ENCODE measurements at regions not wholly inside any gene's neighbourhood (a gene's known extent, or its start where the extent isn't known, plus 50 kb on each side); places are given as distances from the start of the nearest gene placed in this dataset.

- Histone ChIP-seq H3K4me3 (replicated peaks in 1 of 2; ENCODE audit: low read depth in 1 of 2, low read length in 2 of 2) (no peak overlapping the region), H3K4me2 (ENCODE audit: low read length) (no peak overlapping the region), H3K27ac (ENCODE audit: low read depth, low read length) (no peak overlapping the region), H3K79me2 (ENCODE audit: insufficient read depth, low read length) (no peaks in the 10 kb centered on the region), H3K9me2 (ENCODE audit: insufficient read depth) (no peaks in the 10 kb centered on the region), H3K4me1 (ENCODE audit: control insufficient read depth in 1 of 2, insufficient read depth in 2 of 2, low read length in 2 of 2) (no peaks in the 10 kb centered on the region), H4K20me1 (ENCODE audit: insufficient read depth) (no peaks in the 10 kb centered on the region), H3K27me3 (ENCODE audit: insufficient read depth, low read length) (0 out of 2 replicates have a peak, but pooled peaks cover 1% of the 10 kb centered on the region), H3K9ac (ENCODE audit: low read length) (no peak overlapping the region), H2AFZ (ENCODE audit: low read depth, low read length, poor library complexity, severe bottlenecking) (no peak overlapping the region), H3K9me3 (ENCODE audit: control insufficient read depth in 1 of 2, insufficient read depth in 1 of 2, low read depth in 1 of 2, low read length in 2 of 2) (no peaks in the 10 kb centered on the region), H3K36me3 (ENCODE audit: control insufficient read depth in 1 of 2, insufficient read depth in 2 of 2, low read length in 2 of 2) (no peaks in the 10 kb centered on the region)
- POLR2A ChIA-PET, result no interaction called here
- RAD21 ChIA-PET (ENCODE audit: low non-redundant PET in 1 of 2, low total read pairs in 2 of 2, uncharacterized antibody in 2 of 2, unreplicated experiment in 2 of 2), result no interaction called here
- BruUV-seq (replicated peaks), result no TSS peak
- CTCF ChIA-PET, result no interaction called here
- DNase-seq (ENCODE audit: low read depth, low spot score) (no peak), ATAC-seq (no peak)
- TF ChIP-seq POLR2A (IDR thresholded peaks at IDR 0.05; ENCODE audit: borderline replicate concordance, extremely low read depth, insufficient read depth, insufficient read length), result no peak
- no peak for TF ChIP-seq CTCF (IDR thresholded peaks at IDR 0.05 in 2 of 3, conservative IDR thresholded peaks at IDR 0.05 in 1 of 3; ENCODE audit: borderline replicate concordance in 1 of 3, insufficient read depth in 1 of 3, low read depth in 2 of 3, low read length in 2 of 3)
- no peak for TF ChIP-seq ZBTB33 (IDR thresholded peaks at IDR 0.05; ENCODE audit: extremely low read depth, insufficient replicate concordance, low read length)
- no peak for TF ChIP-seq SIN3A (IDR thresholded peaks at IDR 0.05; ENCODE audit: low read depth)
- no peak for TF ChIP-seq POLR2AphosphoS5 (IDR thresholded peaks at IDR 0.05; ENCODE audit: low read depth, low read length)
- no peak for TF ChIP-seq CEBPB (IDR thresholded peaks at IDR 0.05; ENCODE audit: low read depth)
- no peak for TF ChIP-seq FOSL1 (IDR thresholded peaks at IDR 0.05; ENCODE audit: low read depth)
- no peak for TF ChIP-seq TCF7L2 (IDR thresholded peaks at IDR 0.05; ENCODE audit: borderline replicate concordance, extremely low read depth, insufficient read depth, insufficient read length)
- TF ChIP-seq SP1 (IDR thresholded peaks at IDR 0.05; ENCODE audit: low read depth), result no peak
- no peak for TF ChIP-seq ZFX (IDR thresholded peaks at IDR 0.05)
- no peak for TF ChIP-seq MAX (IDR thresholded peaks at IDR 0.05)
- intact Hi-C loops (cut with micrococcal nuclease), result no loop called here
These were observed 237.7 kb upstream of the AZI2 start for GRCh38 chr3:28586325-28586724.

All from HCT116 (cell line).